ENCODE measurements at regions not wholly inside any gene's neighbourhood (a gene's known extent, or its start where the extent isn't known, plus 50 kb on each side); places are given as distances from the start of the nearest gene placed in this dataset.

- no peak for TF ChIP-seq CTCF (IDR thresholded peaks at IDR 0.05; ENCODE audit: insufficient read depth, low read length)
- TF ChIP-seq GABPA (IDR thresholded peaks at IDR 0.05; ENCODE audit: low read depth) = no peak
- no peak for TF ChIP-seq POLR2AphosphoS5 (IDR thresholded peaks at IDR 0.05; ENCODE audit: low read depth)
- TF ChIP-seq REST (IDR thresholded peaks at IDR 0.05; ENCODE audit: insufficient replicate concordance, low read depth) = no peak
- no peak for TF ChIP-seq SPI1 (IDR thresholded peaks at IDR 0.05; ENCODE audit: borderline replicate concordance, low read depth)
Observed at GRCh38 chr7:71050492-71050891, 81.5 kb upstream of the GALNT17 start.

All from HL-60 (cell line).